Fibroblast of upper back skin (primary cell): ENCODE measurements at regions not wholly inside any gene's neighbourhood (a gene's known extent, or its start where the extent isn't known, plus 50 kb on each side); places are given as distances from the start of the nearest gene placed in this dataset.
"Not testable (repeated sequence)": the region's sequence is repeated elsewhere in the genome, so short reads cannot be mapped to it uniquely, and the experiment has no call there.

Experiments used
- DNase-seq: peaks from one replicate; pipeline ENCODE4 v3.0.0-alpha.2; 2013

DNA sequence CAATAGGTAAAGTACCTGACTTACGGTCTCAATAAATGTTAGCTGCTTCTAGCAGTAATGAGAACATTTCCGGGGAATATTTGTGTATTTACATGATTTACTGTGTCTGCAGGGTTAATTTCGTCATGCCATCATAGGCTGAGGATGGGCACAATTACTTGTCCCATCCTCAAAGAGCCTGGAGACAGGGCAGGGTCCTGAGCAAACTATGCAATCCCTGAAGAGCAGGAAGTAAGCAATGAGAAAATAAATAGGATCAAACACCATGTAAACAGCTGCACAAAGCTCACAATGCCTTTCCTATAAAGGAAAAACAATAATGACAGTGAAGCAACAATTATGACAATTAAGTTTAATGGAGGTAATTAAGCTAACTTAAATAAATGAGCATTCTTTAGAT lies 114.6 kb upstream of the FOXQ1 start:
- no peak for DNase-seq

DNA sequence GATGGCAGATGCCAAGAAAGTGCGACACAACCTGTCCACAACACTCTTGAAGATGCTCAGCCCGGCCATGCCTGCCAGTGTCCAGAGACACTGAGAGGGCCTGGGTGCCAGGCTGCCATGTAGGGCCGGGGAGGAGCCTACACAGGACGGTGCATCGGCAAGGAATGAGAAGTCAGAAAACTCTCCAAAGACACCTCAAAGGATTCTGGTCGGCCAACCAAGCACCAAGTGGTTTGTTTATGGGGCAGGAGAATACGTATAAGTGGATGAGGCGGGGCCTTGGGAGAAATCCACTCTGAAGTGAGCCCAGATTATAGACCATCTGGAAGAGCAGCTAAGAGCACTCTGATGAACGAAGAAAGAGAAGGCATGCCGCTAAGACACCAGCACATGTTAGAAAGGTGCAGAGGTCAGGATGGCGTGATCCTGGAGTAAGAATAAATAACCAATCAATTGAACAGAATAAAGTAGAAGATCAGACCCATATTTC lies 120.7 kb upstream of the FOXQ1 start:
- DNase-seq = no peak

DNA sequence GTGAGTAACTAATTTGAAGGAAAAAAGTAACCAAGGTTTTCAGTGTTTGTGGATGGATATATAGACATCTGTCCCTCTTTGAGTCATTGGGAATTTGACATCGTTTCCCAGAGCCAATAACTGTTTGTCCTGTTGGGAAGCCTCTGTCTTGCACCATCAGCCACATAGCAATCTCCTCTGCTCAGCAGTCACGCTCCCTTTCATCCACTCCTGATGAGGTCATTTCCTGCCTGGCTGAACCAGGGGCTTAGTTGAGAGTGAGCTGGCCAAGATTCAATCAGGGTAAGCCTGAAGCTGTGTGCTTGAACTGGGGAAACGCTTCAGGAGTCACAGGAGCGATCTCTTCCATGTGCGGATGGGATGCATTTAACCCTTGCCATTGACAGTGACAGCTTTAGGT lies 121.5 kb upstream of the FOXQ1 start:
- peak; percentile 92 for DNase-seq

- DNase-seq = no peak
Measured at GRCh38 chr6:1188199-1188598, 123.7 kb upstream of the FOXQ1 start.

GRCh38 chr6:1187293-1188131 lies 124.4 kb upstream of the FOXQ1 start:
- DNase-seq = no peak

- DNase-seq = no peak
Measured at GRCh38 chr6:1184318-1184717, 127.6 kb upstream of the FOXQ1 start.

- DNase-seq = no peak
Measured at GRCh38 chr6:1182722-1183521, 129.0 kb upstream of the FOXQ1 start.

DNA sequence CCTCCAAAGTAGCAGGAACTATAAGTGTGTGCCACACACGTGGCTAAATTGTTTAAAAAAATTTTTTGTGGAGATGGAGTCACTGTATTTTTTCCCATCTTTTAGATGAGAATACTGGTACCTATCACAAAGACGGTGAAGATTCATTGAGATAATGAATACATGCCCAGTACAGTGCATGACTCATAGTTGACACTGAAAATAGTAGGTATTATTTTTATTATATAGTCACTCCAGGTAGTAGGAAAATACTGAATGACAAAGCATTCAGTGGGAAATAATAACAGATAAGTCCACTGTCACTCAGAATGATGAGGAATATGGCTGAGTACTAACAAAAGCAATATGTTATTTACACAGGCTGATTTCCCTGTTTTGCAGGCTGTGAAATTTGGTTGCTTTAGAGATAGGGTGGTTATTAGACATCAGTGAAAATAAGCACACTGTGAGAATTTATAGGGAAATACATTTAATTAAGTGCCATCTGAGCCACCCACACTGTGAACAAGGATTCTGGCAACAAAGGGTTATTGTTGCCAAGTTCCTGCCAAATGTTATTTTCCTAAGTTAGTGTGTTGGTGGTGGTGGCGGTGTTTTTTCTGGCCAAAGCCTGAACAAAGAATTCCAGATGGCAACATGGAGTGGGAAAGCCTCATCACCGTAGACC lies 129.8 kb upstream of the FOXQ1 start:
- DNase-seq = no peak

GRCh38 chr6:1179571-1180459 lies 132.1 kb upstream of the FOXQ1 start:
- DNase-seq = no peak

DNA sequence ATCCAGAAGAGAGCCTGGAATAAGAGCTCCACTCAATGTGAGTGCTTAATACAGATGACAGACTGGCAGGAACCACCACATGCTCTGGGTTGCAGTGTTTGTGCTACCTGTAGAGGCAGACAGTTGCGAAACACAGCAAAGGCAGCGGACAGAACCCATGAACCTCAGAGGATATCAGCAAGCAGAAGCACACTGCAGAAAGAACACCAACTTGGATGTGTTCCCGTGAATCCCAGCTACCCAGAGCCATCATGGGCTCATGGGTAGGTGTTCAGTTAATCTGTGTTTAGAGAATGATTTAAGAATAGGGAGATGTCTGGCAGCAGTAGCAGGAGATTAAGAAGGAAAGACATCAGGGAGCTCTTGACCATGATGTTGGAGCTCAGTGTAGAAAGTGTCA lies 133.3 kb upstream of the FOXQ1 start:
- DNase-seq = no peak

DNA sequence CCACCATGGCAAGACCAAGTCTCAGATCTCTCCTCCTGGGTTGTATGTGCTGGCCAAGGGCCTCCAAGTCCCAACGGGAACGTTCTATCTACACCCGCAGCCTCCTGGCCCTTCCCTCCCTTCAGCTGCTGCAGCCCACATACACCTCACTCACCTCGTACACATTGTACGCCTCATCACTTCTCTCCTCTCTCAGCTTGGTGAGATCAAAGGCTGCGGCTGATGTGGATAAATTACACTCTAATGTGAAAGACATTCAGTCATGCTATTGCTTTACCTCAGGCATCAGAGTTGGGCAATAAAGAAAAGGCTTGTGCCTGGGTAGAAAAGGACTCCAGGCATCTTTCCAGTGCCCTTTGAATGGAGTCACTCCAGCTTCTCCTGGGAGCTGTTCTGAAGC lies 135.3 kb upstream of the FOXQ1 start:
- DNase-seq = no peak

DNA sequence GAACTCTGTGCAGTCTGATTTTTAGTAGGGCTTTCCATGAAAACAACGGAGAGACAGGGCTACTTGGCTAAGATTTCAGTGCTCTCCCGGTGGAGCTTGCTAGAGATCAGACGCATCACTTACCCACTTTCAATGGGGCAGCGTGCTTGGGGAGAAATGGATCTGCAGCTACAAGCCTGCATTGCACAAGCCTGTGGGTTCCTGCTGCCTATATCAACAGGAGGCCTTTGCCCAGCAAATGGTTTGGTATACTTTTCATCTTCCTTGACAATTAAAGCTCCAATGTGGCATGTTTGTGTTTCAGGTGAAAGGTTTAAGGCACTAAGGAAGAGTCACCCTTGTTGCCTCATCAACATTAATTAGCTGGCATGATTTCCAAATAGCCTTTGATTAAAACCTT lies 136.0 kb upstream of the FOXQ1 start:
- no peak for DNase-seq

DNA sequence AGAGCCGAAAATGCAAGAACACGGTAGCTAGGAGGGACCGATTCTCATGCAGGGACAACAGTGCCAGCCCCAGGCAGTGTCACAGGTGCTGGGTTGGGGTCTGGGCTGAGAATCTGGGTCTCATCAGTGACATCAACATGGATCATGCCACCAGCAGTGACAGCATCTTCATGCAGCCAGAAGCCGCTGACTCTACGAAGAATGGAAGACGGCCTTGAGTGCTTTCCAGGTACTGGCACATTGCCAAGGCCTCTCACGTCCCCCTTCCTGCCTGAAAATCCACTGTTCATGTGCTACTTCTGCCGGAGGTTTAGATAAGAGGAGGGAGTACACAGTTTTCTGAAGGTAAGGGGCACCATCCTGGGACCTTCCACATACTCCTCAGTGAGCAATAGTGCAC lies 141.1 kb upstream of the FOXQ1 start:
- DNase-seq = no peak

DNA sequence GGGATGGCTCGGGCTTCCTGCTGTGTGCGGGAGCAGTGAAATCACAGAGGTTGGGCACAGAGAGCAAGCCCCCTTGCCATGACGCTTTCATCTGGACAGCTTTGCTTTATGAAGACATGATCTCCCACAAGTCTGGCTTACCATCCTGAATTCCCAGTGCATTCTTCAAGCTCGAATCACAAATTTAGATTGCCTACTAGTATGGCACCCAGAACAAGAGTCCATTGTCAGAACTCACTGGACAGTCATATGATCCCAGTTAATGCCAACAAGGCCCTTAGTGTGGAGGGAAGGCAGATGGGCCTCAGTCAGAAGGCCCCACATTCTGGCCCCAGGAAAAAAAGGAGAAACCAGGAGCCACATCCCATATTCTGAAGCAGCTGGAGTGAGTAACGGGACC lies 147.3 kb upstream of the FOXQ1 start:
- no peak for DNase-seq

GRCh38 chr6:1163501-1163900 lies 148.4 kb upstream of the FOXQ1 start:
- DNase-seq = no peak

DNA sequence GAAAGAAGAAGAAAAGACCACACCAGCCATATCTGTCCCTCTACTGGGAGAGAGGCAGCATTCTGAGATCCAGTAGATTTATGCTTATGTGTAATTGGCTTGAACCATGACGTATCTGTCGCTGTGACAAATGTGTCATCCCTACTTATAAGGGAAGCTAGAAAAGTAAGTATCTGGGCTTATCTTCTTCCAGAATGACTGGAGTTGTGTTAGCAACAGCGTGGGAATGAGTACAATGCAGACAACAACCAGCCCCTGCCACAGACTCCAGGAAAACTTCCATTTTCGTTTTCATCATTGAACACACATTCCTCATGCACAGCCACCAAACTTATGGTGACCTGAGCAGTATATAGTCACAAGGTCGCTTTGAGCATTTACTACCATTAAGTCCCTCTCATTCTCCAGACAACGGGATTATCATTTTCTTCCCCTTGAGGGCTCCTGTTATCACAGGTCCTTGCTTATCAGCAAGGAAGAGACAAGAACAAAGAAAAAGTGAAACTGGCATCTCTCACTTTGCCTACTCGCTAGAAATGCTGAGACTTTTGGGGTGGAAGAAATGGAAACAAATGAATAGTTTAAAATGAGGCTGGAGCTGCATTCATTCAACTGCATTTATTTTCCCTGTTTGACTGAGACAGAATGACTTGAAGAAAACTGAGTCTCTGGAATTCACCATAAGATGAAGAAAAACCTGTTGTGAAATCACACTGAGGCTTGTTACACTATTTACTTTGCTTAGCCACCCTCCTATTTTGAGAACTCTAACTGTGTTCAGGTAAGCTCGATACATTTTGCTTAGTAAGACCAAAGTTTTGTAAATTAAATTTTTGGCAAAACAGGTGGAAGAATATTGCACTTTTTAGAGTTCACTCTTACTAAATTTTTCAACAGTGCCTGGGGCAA lies 149.3 kb upstream of the FOXQ1 start:
- DNase-seq = no peak

GRCh38 chr6:1156411-1156810 lies 155.5 kb upstream of the FOXQ1 start:
- DNase-seq = not testable (repeated sequence)

GRCh38 chr6:1153696-1154245 lies 158.1 kb upstream of the FOXQ1 start:
- DNase-seq = no peak

DNA sequence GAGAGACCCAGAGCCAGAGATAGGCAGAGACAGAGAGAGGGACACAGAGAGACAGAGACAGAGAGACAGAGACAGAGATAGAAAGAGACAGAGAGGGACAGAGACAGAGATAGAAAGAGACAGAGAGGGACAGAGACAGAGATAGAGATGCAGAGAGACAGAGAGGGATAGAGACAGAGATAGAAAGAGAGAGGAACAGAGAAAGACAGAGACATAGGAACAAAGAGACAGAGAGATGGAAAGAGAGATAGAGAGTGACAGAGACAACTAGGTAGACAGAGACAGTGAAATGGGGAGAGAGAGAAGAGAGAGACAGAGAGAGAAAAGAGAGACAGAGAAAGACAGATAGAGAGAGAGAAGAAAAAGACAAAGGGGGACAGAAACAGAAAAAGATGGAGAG lies 165.4 kb upstream of the FOXQ1 start:
- DNase-seq = no peak

- DNase-seq = no peak
Measured at GRCh38 chr6:1145768-1146218, 166.1 kb upstream of the FOXQ1 start.
